ENCODE measurements at regions not wholly inside any gene's neighbourhood (a gene's known extent, or its start where the extent isn't known, plus 50 kb on each side); places are given as distances from the start of the nearest gene placed in this dataset.

DNA sequence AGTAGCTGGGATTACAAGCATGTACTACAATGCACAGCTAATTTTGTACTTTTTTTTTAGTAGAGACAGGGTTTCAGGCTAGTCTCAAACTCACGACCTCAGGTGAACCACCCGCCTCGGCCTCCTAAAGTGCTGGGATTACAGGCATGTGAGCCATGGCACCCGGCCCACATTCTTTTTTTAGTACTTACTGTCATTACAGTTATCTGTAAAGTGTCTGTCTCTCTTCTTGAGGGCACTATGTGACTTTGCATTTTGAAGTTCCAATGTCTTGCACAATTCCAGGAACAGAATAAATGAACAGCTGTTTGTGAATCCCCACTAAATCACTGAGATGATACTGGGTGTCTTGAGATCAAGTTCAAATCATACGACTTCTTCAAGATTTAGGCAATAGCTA lies 1540.3 kb downstream of the CDH11 start:
- H3K4me2 ChIP-seq = no peak overlapping the region
- H3K9me3 ChIP-seq (ENCODE audit: low read depth) = no peaks in the 10 kb centered on the region
- no peaks in the 10 kb centered on the region for H3K36me3 ChIP-seq (replicated peaks; ENCODE audit: insufficient read depth, low read depth)
- DNase-seq (ENCODE audit: low spot score) = no peak
- H3K4me1 ChIP-seq (ENCODE audit: insufficient read depth) = no peaks in the 10 kb centered on the region
- TF ChIP-seq EZH2phosphoT487 (IDR thresholded peaks at IDR 0.05; ENCODE audit: low read depth, severe bottlenecking, unreplicated experiment) (no peak), EZH2 (IDR thresholded peaks at IDR 0.05; ENCODE audit: borderline replicate concordance) (no peak)
- TF ChIP-seq, protein P1, sequence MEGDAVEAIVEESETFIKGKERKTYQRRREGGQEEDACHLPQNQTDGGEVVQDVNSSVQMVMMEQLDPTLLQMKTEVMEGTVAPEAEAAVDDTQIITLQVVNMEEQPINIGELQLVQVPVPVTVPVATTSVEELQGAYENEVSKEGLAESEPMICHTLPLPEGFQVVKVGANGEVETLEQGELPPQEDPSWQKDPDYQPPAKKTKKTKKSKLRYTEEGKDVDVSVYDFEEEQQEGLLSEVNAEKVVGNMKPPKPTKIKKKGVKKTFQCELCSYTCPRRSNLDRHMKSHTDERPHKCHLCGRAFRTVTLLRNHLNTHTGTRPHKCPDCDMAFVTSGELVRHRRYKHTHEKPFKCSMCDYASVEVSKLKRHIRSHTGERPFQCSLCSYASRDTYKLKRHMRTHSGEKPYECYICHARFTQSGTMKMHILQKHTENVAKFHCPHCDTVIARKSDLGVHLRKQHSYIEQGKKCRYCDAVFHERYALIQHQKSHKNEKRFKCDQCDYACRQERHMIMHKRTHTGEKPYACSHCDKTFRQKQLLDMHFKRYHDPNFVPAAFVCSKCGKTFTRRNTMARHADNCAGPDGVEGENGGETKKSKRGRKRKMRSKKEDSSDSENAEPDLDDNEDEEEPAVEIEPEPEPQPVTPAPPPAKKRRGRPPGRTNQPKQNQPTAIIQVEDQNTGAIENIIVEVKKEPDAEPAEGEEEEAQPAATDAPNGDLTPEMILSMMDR (IDR thresholded peaks at IDR 0.05; ENCODE audit: poor library complexity) = no peak
- no peaks in the 10 kb centered on the region for H4K20me1 ChIP-seq (ENCODE audit: insufficient read depth, poor library complexity, severe bottlenecking)
- H3K27ac ChIP-seq = no peak overlapping the region
- H3K9me2 ChIP-seq (replicated peaks; ENCODE audit: insufficient read depth) = no peaks in the 10 kb centered on the region
- no peaks in the 10 kb centered on the region for H3K27me3 ChIP-seq
- no peak overlapping the region for H2AFZ ChIP-seq
- no peak overlapping the region for H3K4me3 ChIP-seq
- no peaks in the 10 kb centered on the region for H3K79me2 ChIP-seq
- whole genome bisulfite sequencing (ENCODE audit: low lambda C conversion rate, missing lambda C conversion rate) = 74% methylated on average over 5 of the region's 5 CpGs

DNA sequence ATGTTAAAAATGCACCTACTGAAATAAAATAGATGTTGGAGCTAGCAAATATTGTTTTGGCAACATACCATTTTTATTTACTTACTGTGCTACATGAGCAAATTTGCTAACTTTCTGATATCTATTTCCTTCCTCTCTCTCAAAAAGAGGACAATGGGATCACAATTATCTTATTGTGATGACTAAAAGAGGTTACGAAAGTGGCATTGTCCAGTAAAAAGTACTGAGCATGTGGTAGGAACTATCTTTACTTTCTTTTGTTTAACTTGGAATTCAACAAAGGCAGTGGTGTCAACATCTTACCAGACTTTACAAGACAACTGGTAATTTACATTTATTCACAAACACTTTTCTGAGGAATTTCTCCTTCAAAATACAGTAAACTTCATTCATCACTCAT lies 1542.6 kb upstream of the CDH8 start:
- Histone ChIP-seq H3K79me2 (no peaks in the 10 kb centered on the region), H3K36me3 (replicated peaks; ENCODE audit: insufficient read depth, low read depth) (no peaks in the 10 kb centered on the region), H3K27me3 (no peaks in the 10 kb centered on the region), H3K4me2 (no peak overlapping the region), H2AFZ (no peak overlapping the region), H3K27ac (no peak overlapping the region), H4K20me1 (ENCODE audit: insufficient read depth, poor library complexity, severe bottlenecking) (no peaks in the 10 kb centered on the region), H3K9me2 (replicated peaks; ENCODE audit: insufficient read depth) (no peaks in the 10 kb centered on the region), H3K4me3 (no peak overlapping the region), H3K9me3 (ENCODE audit: low read depth) (no peaks in the 10 kb centered on the region), H3K4me1 (ENCODE audit: insufficient read depth) (no peaks in the 10 kb centered on the region)
- TF ChIP-seq, protein P1 (IDR thresholded peaks at IDR 0.05; ENCODE audit: poor library complexity) = no peak
- TF ChIP-seq EZH2 (IDR thresholded peaks at IDR 0.05; ENCODE audit: borderline replicate concordance) (no peak), EZH2phosphoT487 (IDR thresholded peaks at IDR 0.05; ENCODE audit: low read depth, severe bottlenecking, unreplicated experiment) (no peak)
- 79% methylated on average over 1 of the region's 1 CpG for WGBS (ENCODE audit: low lambda C conversion rate, missing lambda C conversion rate)
- no peak for DNase-seq (ENCODE audit: low spot score)

DNA sequence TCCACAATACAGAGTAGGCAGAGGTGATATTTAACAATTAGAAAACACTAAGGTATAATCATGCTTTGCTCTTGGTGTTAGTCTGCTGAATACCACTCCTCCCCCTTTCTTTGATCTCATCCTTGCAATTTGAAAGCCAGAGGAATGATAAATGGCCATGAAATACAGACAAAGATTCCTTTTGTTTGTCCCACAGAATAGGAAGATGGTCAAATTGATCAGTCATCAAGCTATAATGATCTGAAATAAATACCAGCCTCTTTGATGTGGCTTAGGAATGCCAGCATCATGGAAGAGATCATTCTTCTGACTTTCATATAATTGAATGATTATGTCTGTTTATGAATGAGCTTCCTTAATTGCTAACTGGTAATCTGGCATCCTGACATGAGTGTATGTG lies 1541.7 kb upstream of the CDH8 start:
- H3K4me2 ChIP-seq = no peak overlapping the region
- no peaks in the 10 kb centered on the region for H4K20me1 ChIP-seq (ENCODE audit: insufficient read depth, poor library complexity, severe bottlenecking)
- no peak overlapping the region for H3K4me3 ChIP-seq
- no peak overlapping the region for H3K27ac ChIP-seq
- H3K27me3 ChIP-seq = no peaks in the 10 kb centered on the region
- H3K9me2 ChIP-seq (replicated peaks; ENCODE audit: insufficient read depth) = no peaks in the 10 kb centered on the region
- no peak overlapping the region for H2AFZ ChIP-seq
- H3K79me2 ChIP-seq = no peaks in the 10 kb centered on the region
- no peaks in the 10 kb centered on the region for H3K4me1 ChIP-seq (ENCODE audit: insufficient read depth)
- no peaks in the 10 kb centered on the region for H3K36me3 ChIP-seq (replicated peaks; ENCODE audit: insufficient read depth, low read depth)
- no peaks in the 10 kb centered on the region for H3K9me3 ChIP-seq (ENCODE audit: low read depth)
- DNase-seq (ENCODE audit: low spot score) = no peak
- TF ChIP-seq EZH2phosphoT487 (IDR thresholded peaks at IDR 0.05; ENCODE audit: low read depth, severe bottlenecking, unreplicated experiment) (no peak), EZH2 (IDR thresholded peaks at IDR 0.05; ENCODE audit: borderline replicate concordance) (no peak)
- TF ChIP-seq, protein P1 (IDR thresholded peaks at IDR 0.05; ENCODE audit: poor library complexity) = no peak

DNA sequence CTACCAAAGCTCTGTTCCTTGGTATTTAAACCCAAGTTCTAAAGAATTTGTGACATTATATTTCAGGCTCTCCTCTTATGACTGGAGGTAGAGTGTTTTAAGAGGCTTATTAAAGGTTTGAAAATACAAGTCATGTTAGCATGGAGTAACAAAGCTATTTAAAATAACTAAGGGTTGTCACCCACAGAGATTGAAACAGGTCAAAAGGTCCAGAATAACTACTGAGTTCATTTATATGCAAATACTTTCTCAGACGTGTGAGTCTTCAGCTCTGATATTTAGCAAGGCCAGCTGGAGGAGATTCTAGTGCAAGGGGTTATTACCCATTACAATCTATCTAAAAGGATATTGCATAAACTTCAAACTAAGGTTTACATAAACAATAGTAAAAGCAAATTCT lies 1538.8 kb upstream of the CDH8 start:
- H3K79me2 ChIP-seq = no peaks in the 10 kb centered on the region
- TF ChIP-seq, protein P1 (IDR thresholded peaks at IDR 0.05; ENCODE audit: poor library complexity) = no peak
- TF ChIP-seq EZH2 (IDR thresholded peaks at IDR 0.05; ENCODE audit: borderline replicate concordance) (no peak), EZH2phosphoT487 (IDR thresholded peaks at IDR 0.05; ENCODE audit: low read depth, severe bottlenecking, unreplicated experiment) (no peak)
- no peaks in the 10 kb centered on the region for H4K20me1 ChIP-seq (ENCODE audit: insufficient read depth, poor library complexity, severe bottlenecking)
- no peak overlapping the region for H3K4me2 ChIP-seq
- H2AFZ ChIP-seq = no peak overlapping the region
- H3K36me3 ChIP-seq (replicated peaks; ENCODE audit: insufficient read depth, low read depth) = no peaks in the 10 kb centered on the region
- H3K9me2 ChIP-seq (replicated peaks; ENCODE audit: insufficient read depth) = no peaks in the 10 kb centered on the region
- no peak for DNase-seq (ENCODE audit: low spot score)
- no peaks in the 10 kb centered on the region for H3K4me1 ChIP-seq (ENCODE audit: insufficient read depth)
- H3K9me3 ChIP-seq (ENCODE audit: low read depth) = no peaks in the 10 kb centered on the region
- H3K27ac ChIP-seq = no peak overlapping the region
- H3K27me3 ChIP-seq = no peaks in the 10 kb centered on the region
- 51% methylated on average over 1 of the region's 1 CpG for WGBS (ENCODE audit: low lambda C conversion rate, missing lambda C conversion rate)
- H3K4me3 ChIP-seq = no peak overlapping the region
